ENCODE measurements at regions not wholly inside any gene's neighbourhood (a gene's known extent, or its start where the extent isn't known, plus 50 kb on each side); places are given as distances from the start of the nearest gene placed in this dataset.

GRCh38 chr12:4099276-4099675, 174.3 kb upstream of the CCND2 start:
- no peak for FAIRE-seq

GRCh38 chr12:4091016-4091743, 182.4 kb upstream of the CCND2 start:
- no peak for FAIRE-seq

- no peak for FAIRE-seq
Measured at GRCh38 chr12:4089956-4090355, 183.6 kb upstream of the CCND2 start.

GRCh38 chr12:4089121-4089606, 184.4 kb upstream of the CCND2 start:
- FAIRE-seq, result no peak

GRCh38 chr12:4088451-4088850, 185.1 kb upstream of the CCND2 start:
- FAIRE-seq, result no peak

GRCh38 chr12:4086481-4086880, 187.1 kb upstream of the CCND2 start:
- no peak for FAIRE-seq

- no peak for FAIRE-seq
Measured at GRCh38 chr12:4084573-4084972, 189.0 kb upstream of the CCND2 start.

- FAIRE-seq, result no peak
Measured at GRCh38 chr12:4082809-4083403, 190.7 kb upstream of the CCND2 start.

GRCh38 chr12:4080213-4080612, 193.3 kb upstream of the CCND2 start:
- FAIRE-seq, result no peak

GRCh38 chr12:4074129-4074528, 199.4 kb upstream of the CCND2 start:
- FAIRE-seq, result no peak

- no peak for FAIRE-seq
Measured at GRCh38 chr12:4069670-4070010, 196.4 kb upstream of the PARP11 start.

GRCh38 chr12:4068981-4069669, 195.9 kb upstream of the PARP11 start:
- FAIRE-seq, result no peak

GRCh38 chr12:4064008-4064407, 190.8 kb upstream of the PARP11 start:
- FAIRE-seq, result no peak

GRCh38 chr12:4059898-4060568, 186.8 kb upstream of the PARP11 start:
- no peak for FAIRE-seq

GRCh38 chr12:4056910-4057845, 184.0 kb upstream of the PARP11 start:
- FAIRE-seq, result no peak

- FAIRE-seq, result no peak
Measured at GRCh38 chr12:4054630-4055029, 181.4 kb upstream of the PARP11 start.

- FAIRE-seq, result no peak
Measured at GRCh38 chr12:4052691-4053090, 179.5 kb upstream of the PARP11 start.

GRCh38 chr12:4051596-4051995, 178.4 kb upstream of the PARP11 start:
- no peak for FAIRE-seq

- FAIRE-seq, result no peak
Measured at GRCh38 chr12:4050340-4050739, 177.1 kb upstream of the PARP11 start.

GRCh38 chr12:4049298-4050080, 176.3 kb upstream of the PARP11 start:
- no peak for FAIRE-seq

GRCh38 chr12:4047421-4047820, 174.2 kb upstream of the PARP11 start:
- no peak for FAIRE-seq

- no peak for FAIRE-seq
Measured at GRCh38 chr12:4046495-4046840, 173.3 kb upstream of the PARP11 start.
